ENCODE measurements at regions not wholly inside any gene's neighbourhood (a gene's known extent, or its start where the extent isn't known, plus 50 kb on each side); places are given as distances from the start of the nearest gene placed in this dataset.

GRCh38 chr2:19189391-19189790 lies 169.0 kb downstream of the OSR1 start:
- no peak overlapping the region for H3K4me3 ChIP-seq (ENCODE audit: low read depth, low read length)
- TF ChIP-seq CTCF (IDR thresholded peaks at IDR 0.05; ENCODE audit: low read depth, low read length): no peak

GRCh38 chr2:19187323-19188020 lies 171.0 kb downstream of the OSR1 start:
- H3K4me3 ChIP-seq (ENCODE audit: low read depth, low read length): no peak overlapping the region
- TF ChIP-seq CTCF (IDR thresholded peaks at IDR 0.05; ENCODE audit: low read depth, low read length): no peak

- no peak for TF ChIP-seq CTCF (IDR thresholded peaks at IDR 0.05; ENCODE audit: low read depth, low read length)
- no peak overlapping the region for H3K4me3 ChIP-seq (ENCODE audit: low read depth, low read length)
Measured at GRCh38 chr2:19185086-19185485, 173.3 kb downstream of the OSR1 start.

- TF ChIP-seq CTCF (IDR thresholded peaks at IDR 0.05; ENCODE audit: low read depth, low read length): no peak
- H3K4me3 ChIP-seq (ENCODE audit: low read depth, low read length): no peak overlapping the region
Measured at GRCh38 chr2:19178175-19178574, 180.2 kb downstream of the OSR1 start.

- no peak overlapping the region for H3K4me3 ChIP-seq (ENCODE audit: low read depth, low read length)
- no peak for TF ChIP-seq CTCF (IDR thresholded peaks at IDR 0.05; ENCODE audit: low read depth, low read length)
Measured at GRCh38 chr2:19176977-19177376, 181.4 kb downstream of the OSR1 start.

GRCh38 chr2:19176172-19176852 lies 182.1 kb downstream of the OSR1 start:
- no peak for TF ChIP-seq CTCF (IDR thresholded peaks at IDR 0.05; ENCODE audit: low read depth, low read length)
- H3K4me3 ChIP-seq (ENCODE audit: low read depth, low read length): no peak overlapping the region

GRCh38 chr2:19174176-19174575 lies 184.2 kb downstream of the OSR1 start:
- no peak overlapping the region for H3K4me3 ChIP-seq (ENCODE audit: low read depth, low read length)
- TF ChIP-seq CTCF (IDR thresholded peaks at IDR 0.05; ENCODE audit: low read depth, low read length): no peak
